ENCODE measurements at regions not wholly inside any gene's neighbourhood (a gene's known extent, or its start where the extent isn't known, plus 50 kb on each side); places are given as distances from the start of the nearest gene placed in this dataset.

GRCh38 chr3:56983427-56983826, 77.0 kb upstream of the SPATA12 start:
- DNase-seq: no peak

GRCh38 chr3:56981445-56982230, 78.8 kb upstream of the SPATA12 start:
- DNase-seq: no peak

GRCh38 chr3:56980798-56981390, 79.6 kb upstream of the SPATA12 start:
- no peak for DNase-seq

GRCh38 chr3:56980243-56980642, 80.2 kb upstream of the SPATA12 start:
- DNase-seq: no peak

GRCh38 chr3:56979791-56980190, 80.7 kb upstream of the SPATA12 start:
- DNase-seq: no peak

GRCh38 chr3:56977561-56977889, 82.9 kb upstream of the SPATA12 start:
- no peak for DNase-seq

GRCh38 chr3:56976651-56977560, 83.6 kb upstream of the SPATA12 start:
- DNase-seq: peak; percentile 21 to 26

- no peak for DNase-seq
These were observed 84.9 kb upstream of the SPATA12 start for GRCh38 chr3:56975567-56975966.

- no peak for DNase-seq
These were observed 86.1 kb upstream of the SPATA12 start for GRCh38 chr3:56974247-56974930.

GRCh38 chr3:56971816-56972215, 88.6 kb upstream of the SPATA12 start:
- DNase-seq: no peak

GRCh38 chr3:56971261-56971660, 89.2 kb upstream of the SPATA12 start:
- no peak for DNase-seq

GRCh38 chr3:56970461-56970879, 90.0 kb upstream of the SPATA12 start:
- peak in 1 of 2 donors; percentile 23 for DNase-seq

GRCh38 chr3:56969851-56970250, 90.6 kb upstream of the SPATA12 start:
- no peak for DNase-seq

GRCh38 chr3:56966509-56966908, 94.0 kb upstream of the SPATA12 start:
- DNase-seq: no peak

GRCh38 chr3:56966104-56966503, 94.4 kb upstream of the SPATA12 start:
- no peak for DNase-seq

- DNase-seq: no peak
These were observed 97.5 kb upstream of the SPATA12 start for GRCh38 chr3:56962922-56963321.

- DNase-seq: no peak
These were observed 98.3 kb upstream of the SPATA12 start for GRCh38 chr3:56962206-56962605.

- no peak for DNase-seq
These were observed 100.1 kb upstream of the SPATA12 start for GRCh38 chr3:56960234-56960917.

- DNase-seq: no peak
These were observed 101.6 kb upstream of the SPATA12 start for GRCh38 chr3:56958879-56959278.

- no peak for DNase-seq
These were observed 102.9 kb upstream of the SPATA12 start for GRCh38 chr3:56957522-56957921.

- DNase-seq: no peak
These were observed 103.6 kb upstream of the SPATA12 start for GRCh38 chr3:56956906-56957305.

GRCh38 chr3:56955492-56956111, 104.9 kb upstream of the SPATA12 start:
- no peak for DNase-seq

Measured in hippocampal formation (tissue), 2 donors.